Spleen (tissue), 11 donors: ENCODE measurements at regions not wholly inside any gene's neighbourhood (a gene's known extent, or its start where the extent isn't known, plus 50 kb on each side); places are given as distances from the start of the nearest gene placed in this dataset.

Experiments used
- DNase-seq: peaks from one replicate; pipeline ENCODE4 v3.0.0-alpha.2; 2020
- H3K27ac ChIP-seq, 8 donors: fragments of 200-600 bp; sonication (generic) in 7 of 8; 1 replicate in 4 of 8; 2 replicates in 4 of 8; pipeline versions ENCODE4 v1.5.0 to v1.8.0; 2016 to 2021; ENCODE audit warnings: inconsistent platforms in 4 of 8, mild to moderate bottlenecking in 4 of 8, moderate library complexity in 1 of 8
- H3K27me3 ChIP-seq, 7 donors: fragments of 200-600 bp; sonication (generic) in 6 of 7; replicated peaks in 1 of 7; 1 replicate in 4 of 7; 2 replicates in 3 of 7; pipeline versions ENCODE4 v1.5.0 to v1.8.0; 2016 to 2021; ENCODE audit warnings: inconsistent platforms in 3 of 7, mild to moderate bottlenecking in 1 of 7
- H3K36me3 ChIP-seq, 6 donors: fragments of 200-600 bp; sonication (generic) in 5 of 6; 1 replicate in 4 of 6; 2 replicates in 2 of 6; pipeline versions ENCODE4 v1.5.0 to v1.8.0; 2016 to 2021; ENCODE audit warnings: inconsistent platforms in 2 of 6
- H3K4me1 ChIP-seq, 6 donors: fragments of 200-600 bp; sonication (generic) in 5 of 6; 1 replicate in 3 of 6; 2 replicates in 3 of 6; pipeline versions ENCODE4 v1.5.0 to v1.8.0; 2016 to 2021; ENCODE audit warnings: inconsistent platforms in 3 of 6
- H3K4me3 ChIP-seq, 8 donors: fragments of 200-600 bp; sonication (generic) in 7 of 8; 1 replicate in 4 of 8; 2 replicates in 4 of 8; pipeline versions ENCODE4 v1.5.0 to v1.8.0; 2016 to 2021; ENCODE audit warnings: inconsistent platforms in 4 of 8, mild to moderate bottlenecking in 4 of 8, moderate library complexity in 2 of 8
- H3K9me3 ChIP-seq, 8 donors: fragments of 200-600 bp; sonication (generic) in 7 of 8; 1 replicate in 4 of 8; 2 replicates in 4 of 8; pipeline versions ENCODE4 v1.5.0 to v1.8.0; 2016 to 2021; ENCODE audit warnings: inconsistent platforms in 4 of 8
- CTCF ChIP-seq, 11 experiments: fragments of 200-600 bp in 7 of 11; fragments of 450-650 bp in 4 of 11; sonication (generic) in 4 of 11; IDR thresholded peaks in 8 of 11; conservative IDR thresholded peaks in 3 of 11; 1 replicate in 7 of 11; 2 replicates in 4 of 11; pipeline versions ENCODE4 v1.4.0 to v1.8.0; 2016 to 2021; ENCODE audit warnings: antibody characterized with exemption in 11 of 11, inconsistent platforms in 4 of 11, mild to moderate bottlenecking in 1 of 11
- POLR2A ChIP-seq, 3 donors: fragments of 450-650 bp; IDR thresholded peaks; one replicate each; pipeline ENCODE4 v1.5.1; 2017; ENCODE audit warnings: antibody characterized with exemption in 3 of 3, mild to moderate bottlenecking in 1 of 3
- POLR2AphosphoS5 ChIP-seq, 3 donors: sonication (generic); formaldehyde crosslinking; IDR thresholded peaks; one replicate each; pipeline ENCODE4 v1.5.1; 2017; ENCODE audit warnings: antibody characterized with exemption in 3 of 3
- WGBS, 5 donors: extraction: QIAGEN DNeasy Blood & Tissue Kit in 3 of 5; methylation state at CpG; one replicate each; pipeline versions ENCODE4 v1.1.5 to v1.1.7; 2013 to 2018; 5-methylcytosine and 5-hydroxymethylcytosine counted together
- intact Hi-C: fragments of 100-400 bp; cut with DNase I; formaldehyde crosslinking; loops from one replicate; pipeline ENCODE4 v1.15.0; 2023; ENCODE audit warnings: low total_unique reads
- donor health status: healthy with polysubstance abuse.
- donor health status: DM: no; HTN: no; CAD: no; lungs with moderate emphysema.
- donor health status: DM: no; HTN: no; CAD: no.
- donor health status: Bipolar disorder and iron deficiency.
- donor health status: healthy.
- donor health status: DM: no; HTN: no; CAD: no.
- donor health status: DM: yes; HTN: yes; CAD: no.

GRCh38 chr20:22449188-22449973, 135.0 kb downstream of the FOXA2 start:
- 36 to 48% (median 44%) methylated on average over 10 of the region's 10 CpGs for WGBS, 5 donors
- no peak for DNase-seq
- H3K9me3 ChIP-seq = no peaks in the 10 kb centered on the region
- TF ChIP-seq CTCF (IDR thresholded peaks at IDR 0.05 in 8 of 11, conservative IDR thresholded peaks at IDR 0.05 in 3 of 11) = no peak
- no peak overlapping the region for H3K4me3 ChIP-seq
- H3K27ac ChIP-seq = no peak overlapping the region
- no peaks in the 10 kb centered on the region for H3K4me1 ChIP-seq
- H3K36me3 ChIP-seq = no peaks in the 10 kb centered on the region
- H3K27me3 ChIP-seq = peaks cover 0 to 5% (median 0%) of the 10 kb centered on the region in 7 donors
- intact Hi-C loops = no loop called here

GRCh38 chr20:22447447-22447778, 137.0 kb downstream of the FOXA2 start:
- H3K27me3 ChIP-seq = no peaks in the 10 kb centered on the region
- no peaks in the 10 kb centered on the region for H3K36me3 ChIP-seq
- H3K4me1 ChIP-seq = no peaks in the 10 kb centered on the region
- H3K9me3 ChIP-seq = no peaks in the 10 kb centered on the region
- WGBS, 5 donors = 13 to 25% (median 20%) methylated on average over 1 of the region's 1 CpG
- intact Hi-C loops = no loop called here
- DNase-seq = no peak
- H3K4me3 ChIP-seq = no peak overlapping the region
- no peak for TF ChIP-seq POLR2A (IDR thresholded peaks at IDR 0.05)
- TF ChIP-seq CTCF (IDR thresholded peaks at IDR 0.05 in 8 of 11, conservative IDR thresholded peaks at IDR 0.05 in 3 of 11) = no peak
- TF ChIP-seq POLR2AphosphoS5 (IDR thresholded peaks at IDR 0.05) = no peak
- no peak overlapping the region for H3K27ac ChIP-seq

GRCh38 chr20:22446613-22447446, 137.5 kb downstream of the FOXA2 start:
- WGBS, 5 donors = 69 to 85% (median 77%) methylated on average over 5 of the region's 5 CpGs
- Histone ChIP-seq H3K27me3 (no peaks in the 10 kb centered on the region), H3K36me3 (no peaks in the 10 kb centered on the region), H3K4me1 (no peaks in the 10 kb centered on the region), H3K27ac (no peak overlapping the region), H3K9me3 (no peaks in the 10 kb centered on the region), H3K4me3 (no peak overlapping the region)
- intact Hi-C loops = no loop called here
- TF ChIP-seq CTCF (IDR thresholded peaks at IDR 0.05 in 8 of 11, conservative IDR thresholded peaks at IDR 0.05 in 3 of 11) (no peak), POLR2AphosphoS5 (IDR thresholded peaks at IDR 0.05) (no peak), POLR2A (IDR thresholded peaks at IDR 0.05) (no peak)
- DNase-seq = no peak

GRCh38 chr20:22442318-22442717, 142.1 kb downstream of the FOXA2 start:
- no peak for DNase-seq
- Histone ChIP-seq H3K9me3 (no peaks in the 10 kb centered on the region), H3K36me3 (no peaks in the 10 kb centered on the region), H3K27ac (no peak overlapping the region), H3K4me1 (no peaks in the 10 kb centered on the region), H3K27me3 (no peaks in the 10 kb centered on the region), H3K4me3 (no peak overlapping the region)
- 87 to 94% (median 92%) methylated on average over 7 of the region's 7 CpGs for WGBS, 5 donors
- TF ChIP-seq POLR2A (IDR thresholded peaks at IDR 0.05) (no peak), CTCF (IDR thresholded peaks at IDR 0.05 in 8 of 11, conservative IDR thresholded peaks at IDR 0.05 in 3 of 11) (no peak), POLR2AphosphoS5 (IDR thresholded peaks at IDR 0.05) (no peak)
- intact Hi-C loops = no loop called here
